PC-9 (cell line): ENCODE measurements at regions not wholly inside any gene's neighbourhood (a gene's known extent, or its start where the extent isn't known, plus 50 kb on each side); places are given as distances from the start of the nearest gene placed in this dataset.

Experiments used
- BruUV-seq: library from RNA; stranded (reverse); fragments of 400-500 nt; replicated peaks from 2 replicates; lab custom pipeline; 2021; lab: Mats Ljungman, UMichigan
- CTCF ChIA-PET: fragments of 300-600 bp; sonication (Branson Sonifier 250); formaldehyde crosslinking; loops from one replicate; lab custom pipeline; 2022; ENCODE audit warnings: antibody characterized with exemption; lab: Charles Lee
- POLR2A ChIA-PET: fragments of 300-600 bp; sonication (Branson Sonifier 250); formaldehyde crosslinking; loops from one replicate; lab custom pipeline; 2022; ENCODE audit warnings: antibody characterized with exemption; ENCODE audit not compliant: unreplicated experiment; lab: Charles Lee
- DNase-seq, 2 experiments: peaks; one replicate each; pipeline versions ENCODE4 v3.0.0 to v3.0.0-alpha.2; 2015 to 2022; ENCODE audit warnings: mixed read lengths in 1 of 2
- H2AFZ ChIP-seq: fragments of 200-600 bp; sonication (generic); 2 replicates; pipeline ENCODE4 v1.8.1; 2017; ENCODE audit warnings: antibody characterized with exemption
- H3F3A ChIP-seq: fragments of 200-600 bp; sonication (generic); 2 replicates; pipeline ENCODE4 v1.8.1; 2017; ENCODE audit warnings: antibody characterized with exemption, mild to moderate bottlenecking, low read depth; ENCODE audit not compliant: insufficient read depth
- H3K27ac ChIP-seq: fragments of 200-600 bp; sonication (generic); 2 replicates; pipeline ENCODE4 v1.6.1; 2016; ENCODE audit warnings: mixed run types
- H3K27me3 ChIP-seq: fragments of 200-600 bp; sonication (generic); 2 replicates; pipeline ENCODE4 v1.6.1; 2016; ENCODE audit warnings: low read depth, mixed run types; ENCODE audit not compliant: insufficient read depth
- H3K36me3 ChIP-seq: fragments of 200-600 bp; sonication (generic); 2 replicates; pipeline ENCODE4 v1.6.1; 2016; ENCODE audit warnings: low read depth, mixed run types
- H3K4me1 ChIP-seq: fragments of 200-600 bp; sonication (generic); replicated peaks from 2 replicates; pipeline ENCODE4 v1.6.1; 2016; ENCODE audit warnings: mixed run types; ENCODE audit not compliant: insufficient read depth
- H3K4me2 ChIP-seq: fragments of 200-600 bp; sonication (generic); 2 replicates; pipeline ENCODE4 v1.6.1; 2017; ENCODE audit warnings: mixed run types
- H3K4me3 ChIP-seq: fragments of 200-600 bp; sonication (generic); 2 replicates; pipeline ENCODE4 v1.6.1; 2016; ENCODE audit warnings: mixed run types
- H3K79me2 ChIP-seq: fragments of 200-600 bp; sonication (generic); 2 replicates; pipeline ENCODE4 v1.6.1; 2017; ENCODE audit warnings: low read depth, mixed run types
- H3K9me2 ChIP-seq: fragments of 200-600 bp; sonication (generic); 2 replicates; pipeline ENCODE4 v1.8.1; 2017; ENCODE audit warnings: mild to moderate bottlenecking; ENCODE audit not compliant: insufficient read depth
- H3K9me3 ChIP-seq: fragments of 200-600 bp; sonication (generic); 2 replicates; pipeline ENCODE4 v1.8.1; 2016; ENCODE audit warnings: low read depth; ENCODE audit not compliant: insufficient read depth
- H4K20me1 ChIP-seq: fragments of 200-600 bp; sonication (generic); 2 replicates; pipeline ENCODE4 v1.8.1; 2017; ENCODE audit not compliant: insufficient read depth
- CTCF ChIP-seq: fragments of 200-600 bp; sonication (generic); conservative IDR thresholded peaks from 2 replicates; pipeline ENCODE4 v1.6.1; 2017; ENCODE audit warnings: mixed run types, antibody characterized with exemption, mild to moderate bottlenecking, moderate library complexity
- EZH2 ChIP-seq: fragments of 200-600 bp; sonication (generic); IDR thresholded peaks from 2 replicates; pipeline ENCODE4 v1.8.0; 2017; ENCODE audit warnings: antibody characterized with exemption, low read depth
- intact Hi-C: fragments of 100-400 bp; cut with micrococcal nuclease; formaldehyde crosslinking; loops from one replicate; pipeline ENCODE4 v1.10.0; 2022; ENCODE audit not compliant: unreplicated experiment

GRCh38 chr15:70159001-70159712, 61.4 kb upstream of the TLE3 start:
- POLR2A ChIA-PET: no interaction called here
- H3K36me3 ChIP-seq: no peaks in the 10 kb centered on the region
- no peaks in the 10 kb centered on the region for H3K27me3 ChIP-seq
- no peak overlapping the region for H3K27ac ChIP-seq
- H3K79me2 ChIP-seq: no peaks in the 10 kb centered on the region
- CTCF ChIA-PET: no interaction called here
- no peaks in the 10 kb centered on the region for H3K9me3 ChIP-seq
- TF ChIP-seq EZH2 (no peak), CTCF (no peak)
- no peak overlapping the region for H3K4me2 ChIP-seq
- no peak for DNase-seq
- H3K4me3 ChIP-seq: no peak overlapping the region
- H4K20me1 ChIP-seq: no peaks in the 10 kb centered on the region
- H3K9me2 ChIP-seq: no peaks in the 10 kb centered on the region
- intact Hi-C loops: no loop called here
- no peak overlapping the region for H2AFZ ChIP-seq
- H3K4me1 ChIP-seq: no peaks in the 10 kb centered on the region
- H3F3A ChIP-seq: no peaks in the 10 kb centered on the region
- no TSS peak for BruUV-seq

- Histone ChIP-seq H3K36me3 (no peaks in the 10 kb centered on the region), H3K9me3 (no peaks in the 10 kb centered on the region), H3K4me2 (no peak overlapping the region), H3F3A (no peaks in the 10 kb centered on the region), H4K20me1 (no peaks in the 10 kb centered on the region), H3K9me2 (no peaks in the 10 kb centered on the region), H3K4me3 (no peak overlapping the region), H2AFZ (no peak overlapping the region), H3K27me3 (no peaks in the 10 kb centered on the region), H3K27ac (no peak overlapping the region), H3K79me2 (no peaks in the 10 kb centered on the region), H3K4me1 (no peaks in the 10 kb centered on the region)
- ChIA-PET CTCF (no interaction called here), POLR2A (no interaction called here)
- DNase-seq: no peak
- BruUV-seq: no TSS peak
- TF ChIP-seq EZH2 (no peak), CTCF (no peak)
- intact Hi-C loops: no loop called here
Observed at GRCh38 chr15:70158309-70159000, 60.7 kb upstream of the TLE3 start.

GRCh38 chr15:70156671-70157271, 59.1 kb upstream of the TLE3 start:
- Histone ChIP-seq H3K79me2 (no peaks in the 10 kb centered on the region), H3K9me2 (no peaks in the 10 kb centered on the region), H2AFZ (no peak overlapping the region), H3K27me3 (no peaks in the 10 kb centered on the region), H3K27ac (no peak overlapping the region), H4K20me1 (no peaks in the 10 kb centered on the region), H3K9me3 (no peaks in the 10 kb centered on the region), H3F3A (no peaks in the 10 kb centered on the region), H3K36me3 (no peaks in the 10 kb centered on the region), H3K4me3 (no peak overlapping the region), H3K4me2 (no peak overlapping the region), H3K4me1 (no peaks in the 10 kb centered on the region)
- CTCF ChIA-PET: no interaction called here
- no peak for DNase-seq
- TF ChIP-seq EZH2 (no peak), CTCF (no peak)
- POLR2A ChIA-PET: no interaction called here
- no TSS peak for BruUV-seq
- intact Hi-C loops: no loop called here
